GM03348 (cell line): ENCODE measurements at regions not wholly inside any gene's neighbourhood (a gene's known extent, or its start where the extent isn't known, plus 50 kb on each side); places are given as distances from the start of the nearest gene placed in this dataset.
"Not testable (repeated sequence)": the region's sequence is repeated elsewhere in the genome, so short reads cannot be mapped to it uniquely, and the experiment has no call there.

ENCODE experiments used
- DNase-seq: peaks from one replicate; pipeline ENCODE4 v3.0.0; 2012; ENCODE audit warnings: low spot score

DNA sequence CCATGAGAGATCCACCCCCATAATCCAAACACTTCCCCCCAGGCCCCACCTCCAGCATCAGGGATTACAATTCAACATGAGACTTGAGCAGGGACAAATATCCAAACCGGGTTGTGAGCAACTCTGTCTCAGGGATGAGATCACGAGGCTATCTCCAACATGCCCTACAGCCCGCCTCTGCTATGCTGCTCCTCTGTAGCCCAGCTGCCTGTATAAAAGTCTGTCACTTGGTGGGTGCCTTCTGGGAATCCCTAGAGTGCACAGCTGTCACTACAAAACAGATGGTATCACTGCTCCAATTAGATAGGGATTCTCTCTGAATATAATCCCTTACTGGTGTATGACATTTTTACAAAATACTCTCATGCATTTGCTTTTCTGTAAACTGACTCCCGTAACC is 114.9 kb upstream of the NANOS1 start:
- DNase-seq, result no peak

DNA sequence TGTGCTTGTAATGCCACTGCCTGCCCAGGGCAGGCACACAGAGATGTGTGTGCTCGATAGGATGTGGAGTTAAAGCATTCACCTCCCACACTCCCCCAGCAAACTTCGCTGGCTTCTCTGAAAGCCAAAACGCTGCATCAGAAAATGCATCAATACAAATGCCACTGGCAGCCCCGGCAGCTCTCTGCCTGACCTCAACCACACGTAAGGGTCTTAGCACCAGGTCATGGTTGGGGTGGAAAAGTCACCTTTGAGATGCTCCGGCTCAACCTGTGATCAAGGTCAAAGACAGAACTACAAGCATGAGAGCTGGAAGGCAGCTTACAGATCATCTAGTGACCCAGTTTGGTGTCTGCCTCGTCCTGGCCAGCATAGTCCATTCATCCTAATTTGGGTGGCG is 114.4 kb upstream of the NANOS1 start:
- DNase-seq, result no peak

DNA sequence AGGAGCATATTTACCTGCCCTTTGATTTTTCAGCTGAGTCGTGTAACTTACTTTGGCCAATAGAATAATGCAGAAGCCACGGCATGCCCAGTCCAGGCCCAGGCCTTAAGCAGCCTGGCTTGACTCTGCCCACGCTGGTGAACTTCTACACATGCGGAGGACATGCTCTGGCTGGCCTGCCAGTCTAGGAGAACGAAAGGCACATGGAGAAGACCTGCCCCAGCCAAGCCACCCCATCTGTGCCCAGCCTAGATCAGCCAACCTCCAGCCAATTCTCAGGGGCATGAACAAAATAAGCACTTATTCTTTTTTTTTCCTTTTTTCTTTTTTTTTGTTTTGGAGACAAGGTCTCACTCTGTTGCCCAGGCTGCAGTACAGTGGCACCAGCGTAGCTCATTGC is 112.7 kb upstream of the NANOS1 start:
- no peak for DNase-seq

DNA sequence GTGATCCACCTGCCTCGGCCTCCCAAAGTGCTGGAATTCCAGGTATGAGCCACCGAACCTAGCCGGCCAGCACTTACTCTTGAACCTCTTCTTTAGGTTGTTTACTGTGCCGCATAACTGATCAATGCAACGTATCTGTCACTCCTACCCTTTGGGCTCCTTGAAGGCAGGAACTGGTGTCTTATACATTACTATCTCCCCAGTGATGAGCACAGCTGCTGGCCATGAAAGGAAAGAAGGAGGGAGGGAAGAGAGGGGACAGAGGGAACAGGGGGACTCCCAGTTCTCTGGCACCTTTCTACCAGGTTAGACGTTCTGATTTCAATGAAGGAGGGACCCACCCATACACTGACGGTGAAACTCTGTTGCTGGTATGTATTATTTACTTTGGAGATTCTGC is 111.8 kb upstream of the NANOS1 start:
- no peak for DNase-seq

DNA sequence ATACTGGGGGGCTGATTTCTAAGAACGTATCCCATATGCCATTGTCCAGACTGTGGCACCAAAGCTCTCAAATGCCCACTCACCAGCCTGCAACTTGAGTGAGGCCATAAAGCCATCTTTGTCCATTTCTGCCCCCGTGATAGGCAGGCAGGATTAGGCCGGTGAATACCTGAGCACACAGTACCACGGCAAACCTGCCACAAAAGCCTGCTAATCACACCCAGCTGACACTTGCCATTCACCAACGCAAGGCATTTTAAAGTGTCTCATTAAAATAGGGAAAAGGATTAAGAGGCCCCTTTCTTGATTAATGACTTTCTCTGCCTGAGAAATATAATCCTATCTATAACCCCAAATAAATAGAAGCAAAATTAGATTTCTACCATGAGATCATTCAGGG is 111.4 kb upstream of the NANOS1 start:
- no peak for DNase-seq

DNA sequence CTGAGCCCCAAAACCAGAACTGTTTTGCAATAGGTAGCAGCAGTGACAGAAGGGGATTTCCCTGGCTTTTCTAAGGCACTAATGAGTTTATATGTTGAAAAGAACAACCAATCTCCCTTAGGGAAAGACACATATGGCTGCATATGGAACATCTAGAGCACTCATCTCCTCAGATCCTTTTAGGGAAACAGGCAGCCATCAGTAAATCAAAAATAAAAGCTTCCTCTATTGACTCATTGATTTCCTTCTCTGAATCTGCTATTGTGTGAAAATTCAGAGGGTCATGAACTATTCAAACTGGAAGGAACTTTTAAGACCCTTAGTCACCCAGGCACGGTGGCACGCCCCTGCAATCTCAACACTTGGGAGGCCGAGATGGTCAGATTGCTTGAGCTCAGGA is 110.9 kb upstream of the NANOS1 start:
- DNase-seq, result no peak

DNA sequence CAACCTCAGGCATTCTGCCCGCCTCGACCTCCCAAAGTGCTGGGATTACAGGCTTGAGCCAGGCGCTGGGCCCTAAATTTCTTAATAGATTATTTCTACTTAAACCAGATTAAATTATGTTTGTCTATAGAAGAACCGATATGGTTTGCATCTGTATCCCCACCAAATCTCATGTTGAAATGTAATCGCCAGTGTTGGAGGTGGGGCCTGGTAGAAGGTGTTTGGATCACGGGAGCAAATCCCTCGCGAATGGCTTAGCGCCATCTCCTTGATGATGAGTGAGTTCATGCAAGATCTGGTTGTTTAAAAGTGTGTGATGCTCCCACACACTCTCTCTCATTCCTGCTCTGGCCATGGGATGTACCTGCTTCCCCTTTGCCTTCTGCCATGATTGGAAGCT is 109.3 kb upstream of the NANOS1 start:
- DNase-seq, result no peak

DNA sequence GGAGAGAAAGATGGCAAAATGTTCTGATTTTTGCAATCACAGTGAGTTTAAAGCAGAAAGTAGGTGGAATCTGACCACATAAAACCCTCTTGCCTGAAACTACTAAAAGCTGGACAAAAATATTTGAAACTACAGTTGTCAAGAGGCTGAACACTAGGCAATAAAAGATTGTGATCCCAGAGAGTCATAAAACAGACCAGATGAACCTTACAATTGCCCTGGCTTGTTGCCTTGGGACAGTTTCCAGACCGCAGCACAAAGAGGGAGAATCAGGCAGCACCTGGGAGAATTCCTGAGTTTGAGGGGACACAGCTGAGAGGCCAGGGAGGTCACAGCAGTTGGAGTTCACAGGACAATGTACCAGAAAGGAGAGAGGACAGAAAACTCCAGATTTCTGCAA is 107.3 kb upstream of the NANOS1 start:
- DNase-seq, result no peak

DNA sequence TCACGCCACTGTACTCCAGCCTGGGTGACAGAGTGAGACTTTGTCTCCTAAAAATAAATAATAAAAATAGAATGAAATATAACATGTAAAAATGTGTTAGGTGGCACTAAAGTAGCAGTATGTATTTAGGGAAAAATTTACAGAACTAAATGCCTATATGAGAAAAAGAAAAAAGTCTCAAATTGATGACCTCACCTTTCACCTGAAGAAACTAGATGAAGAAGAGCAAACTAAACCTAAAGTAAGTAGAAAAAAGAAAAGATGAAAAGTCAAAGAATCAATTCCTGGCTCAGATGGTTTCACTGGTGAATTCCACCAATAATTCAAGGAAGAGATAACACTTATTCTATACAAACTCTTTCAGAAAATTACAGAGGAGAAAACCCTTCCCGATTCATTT is 106.5 kb upstream of the NANOS1 start:
- no peak for DNase-seq

DNA sequence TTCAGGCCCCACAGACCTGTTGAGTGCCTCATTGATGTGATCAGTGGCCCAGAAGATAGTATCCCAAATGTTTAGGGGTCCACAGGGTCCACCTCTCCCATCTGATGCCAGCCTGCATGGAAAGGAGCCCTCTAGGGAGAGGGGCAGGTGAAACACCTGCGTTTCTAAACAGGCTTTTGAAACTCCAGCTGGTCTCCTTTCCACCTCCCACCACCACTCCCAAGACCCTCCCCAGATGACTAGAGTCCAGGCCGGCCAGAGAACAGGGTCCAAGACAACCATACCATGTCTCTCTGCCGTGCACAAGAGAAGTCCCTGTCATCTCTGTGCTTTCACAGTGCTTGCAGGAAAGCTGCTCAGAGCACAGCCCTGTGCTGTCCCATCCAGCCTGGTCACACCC is 105.0 kb upstream of the NANOS1 start:
- no peak for DNase-seq

DNA sequence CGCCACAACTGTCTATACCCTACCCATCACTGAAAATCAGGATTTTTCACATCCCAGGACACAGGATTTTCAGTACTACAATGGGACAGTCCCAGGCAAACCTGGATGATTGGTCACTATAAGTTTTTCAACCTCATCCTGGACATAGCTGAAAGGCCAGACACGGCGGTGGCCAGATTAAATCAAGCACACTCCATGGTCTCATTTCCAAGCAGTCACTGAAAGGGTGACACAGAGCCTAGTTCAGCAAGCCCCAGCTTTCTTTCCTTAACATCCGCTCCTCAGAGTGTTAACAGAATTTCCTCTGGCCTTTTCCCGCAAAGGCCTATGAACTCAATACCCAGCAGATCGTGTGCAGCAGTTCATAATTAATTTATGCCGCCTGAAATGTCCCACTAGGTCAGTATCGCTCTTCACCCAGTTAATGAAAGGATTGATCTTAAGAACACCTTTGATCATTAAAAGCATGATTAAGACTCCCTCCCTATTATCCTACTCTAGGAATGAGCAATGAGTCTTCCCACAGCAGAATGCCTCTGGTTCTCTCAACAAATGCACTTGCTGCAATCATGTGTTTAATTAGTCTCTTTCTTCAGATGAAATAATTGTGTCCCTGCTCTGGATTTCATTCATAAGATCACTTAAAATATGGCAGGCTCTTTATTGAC is 104.0 kb upstream of the NANOS1 start:
- DNase-seq, result no peak

DNA sequence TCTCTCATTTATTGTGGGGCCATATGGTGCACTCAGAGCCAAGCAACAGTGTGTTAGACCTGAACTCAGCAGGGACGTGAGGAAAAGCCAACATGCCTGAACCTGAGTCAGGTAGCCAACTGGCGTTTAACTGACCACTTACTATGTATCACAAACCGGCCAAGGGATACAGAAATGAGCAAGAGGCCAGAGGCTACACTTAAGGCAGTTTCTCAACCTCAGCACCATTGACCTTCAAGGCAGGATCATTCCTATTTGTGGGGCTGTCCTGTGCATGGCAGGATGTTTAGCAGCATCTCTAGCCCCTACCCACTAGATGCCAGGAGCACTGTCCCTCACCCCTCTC is 103.5 kb upstream of the NANOS1 start:
- DNase-seq, result no peak

DNA sequence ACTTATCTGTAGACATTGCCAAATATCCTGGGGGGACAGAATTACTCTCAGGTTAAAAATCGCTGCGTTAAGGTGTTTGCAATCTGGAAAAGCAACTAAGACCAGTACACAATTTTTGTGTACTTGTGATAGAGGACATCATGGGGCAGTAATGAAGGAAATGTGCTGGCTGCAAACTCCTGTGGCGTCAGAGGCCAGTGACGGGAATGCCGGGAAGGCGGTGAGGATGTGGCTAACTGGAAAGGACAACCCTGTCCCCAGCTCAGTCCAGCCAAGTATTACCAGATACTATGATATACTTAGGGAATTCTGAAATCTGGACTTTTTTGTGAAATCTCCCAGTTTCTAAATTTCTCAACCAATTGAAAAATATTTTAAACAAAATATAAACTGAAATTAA is 103.1 kb upstream of the NANOS1 start:
- no peak for DNase-seq

DNA sequence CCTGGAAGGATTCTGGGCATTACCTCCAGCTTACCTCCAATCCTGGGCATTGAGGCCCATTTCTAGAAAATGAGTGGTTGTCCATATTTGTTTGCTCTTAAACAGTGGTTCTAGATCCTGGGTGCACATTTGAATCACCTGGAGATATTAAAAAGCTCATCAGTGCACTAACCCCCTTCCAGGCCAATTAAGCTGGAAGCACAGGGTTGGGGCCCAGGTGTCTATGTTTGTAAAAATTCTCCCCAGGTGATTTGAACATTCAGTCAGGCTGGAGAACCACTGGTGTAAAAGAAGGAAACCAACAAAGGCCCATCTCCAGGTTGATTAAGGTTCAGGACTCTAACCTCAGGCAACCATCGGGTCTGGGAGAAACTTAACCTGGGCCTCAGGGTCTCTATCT is 102.6 kb upstream of the NANOS1 start:
- DNase-seq, result no peak

DNA sequence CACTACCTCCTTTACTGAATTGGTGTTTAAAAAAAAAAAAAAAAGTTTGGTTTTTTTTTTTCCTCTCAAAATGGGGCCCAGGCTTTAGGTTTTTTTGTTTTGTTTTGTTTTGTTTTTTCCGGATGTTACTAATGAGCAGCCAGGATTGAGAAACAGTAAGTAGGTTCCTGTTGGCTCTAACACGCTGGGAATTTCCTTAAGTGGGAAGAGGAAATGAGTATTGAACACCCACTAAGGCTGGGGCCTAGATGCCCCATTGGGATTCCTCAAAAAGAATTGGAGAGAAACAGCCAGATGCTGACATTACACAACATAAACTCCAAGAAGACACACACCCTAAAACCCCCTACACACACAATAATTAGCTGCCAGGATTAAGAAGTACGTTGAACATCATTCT is 102.2 kb upstream of the NANOS1 start:
- DNase-seq, result no peak

DNA sequence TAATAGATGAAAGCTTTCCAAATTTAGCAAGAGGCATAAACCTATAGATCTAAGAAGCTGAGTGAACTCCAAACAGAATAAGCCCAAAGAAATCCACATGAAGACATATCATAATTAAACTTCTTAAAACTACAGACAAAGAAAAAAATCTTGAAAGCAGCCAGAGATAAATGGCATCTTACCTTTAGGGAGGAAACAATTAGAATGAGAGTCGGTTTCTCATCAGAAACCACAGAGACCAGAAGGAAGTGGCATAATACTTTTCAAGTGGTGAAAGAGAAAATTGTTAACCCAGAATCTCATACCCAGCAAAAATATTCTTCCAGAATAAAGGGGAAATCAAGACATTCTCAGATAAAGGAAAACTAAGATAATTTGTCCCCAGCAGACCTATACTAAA is 98.9 kb upstream of the NANOS1 start:
- no peak for DNase-seq

DNA sequence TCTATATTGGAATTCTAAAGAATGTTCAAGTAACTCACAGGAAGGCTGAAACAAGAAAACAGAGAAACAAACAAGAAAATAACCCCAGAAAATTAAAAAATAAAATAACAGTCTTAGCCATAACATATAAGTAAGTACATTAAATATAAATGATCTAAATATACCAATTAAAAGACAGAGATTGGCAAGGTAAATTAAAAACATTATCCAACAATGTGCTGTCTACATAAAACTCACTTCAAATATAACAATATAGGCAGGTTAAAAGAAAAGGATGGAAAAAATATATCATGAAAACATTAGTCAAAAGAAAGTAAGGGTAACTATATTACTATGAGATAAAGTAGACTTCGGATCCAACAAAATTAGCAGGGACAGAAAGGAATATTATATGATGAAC is 98.1 kb upstream of the NANOS1 start:
- DNase-seq, result no peak

DNA sequence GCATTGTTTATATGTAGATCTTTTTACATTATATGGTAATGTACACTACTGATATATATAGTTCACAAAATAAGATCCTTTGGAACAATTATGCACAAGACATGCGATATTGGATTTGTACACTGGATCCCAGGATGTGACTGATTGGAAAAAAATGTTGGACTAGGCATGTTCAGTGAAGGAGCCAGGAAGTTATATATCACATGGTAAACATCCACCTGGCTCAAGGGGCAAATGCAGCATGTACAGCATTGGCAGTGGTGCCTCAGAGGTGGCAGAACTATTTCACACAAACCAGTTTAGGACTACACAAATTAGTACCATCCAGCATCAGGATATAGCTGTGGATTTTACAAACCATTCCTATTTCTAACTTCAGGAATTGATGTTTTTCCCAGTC is 97.4 kb upstream of the NANOS1 start:
- not testable (repeated sequence) for DNase-seq

DNA sequence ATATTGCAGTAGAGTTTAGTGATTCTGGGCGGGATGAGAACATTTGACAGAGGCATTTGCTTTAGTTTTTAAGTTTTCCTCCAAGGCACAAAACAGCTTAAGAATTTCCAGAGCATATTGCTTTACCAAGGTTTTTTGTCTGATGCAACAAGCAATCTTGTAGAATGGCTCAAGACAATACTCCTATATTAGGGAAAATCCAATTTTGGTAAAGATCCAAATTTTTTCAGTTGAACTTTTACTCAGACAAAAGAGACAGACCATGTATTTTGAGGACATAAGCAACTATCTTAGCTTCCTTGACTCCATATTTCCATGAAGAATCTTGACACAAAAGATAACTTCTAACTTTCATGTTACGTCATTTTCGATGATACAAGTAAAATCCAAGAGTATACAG is 92.3 kb upstream of the NANOS1 start:
- DNase-seq, result no peak

DNA sequence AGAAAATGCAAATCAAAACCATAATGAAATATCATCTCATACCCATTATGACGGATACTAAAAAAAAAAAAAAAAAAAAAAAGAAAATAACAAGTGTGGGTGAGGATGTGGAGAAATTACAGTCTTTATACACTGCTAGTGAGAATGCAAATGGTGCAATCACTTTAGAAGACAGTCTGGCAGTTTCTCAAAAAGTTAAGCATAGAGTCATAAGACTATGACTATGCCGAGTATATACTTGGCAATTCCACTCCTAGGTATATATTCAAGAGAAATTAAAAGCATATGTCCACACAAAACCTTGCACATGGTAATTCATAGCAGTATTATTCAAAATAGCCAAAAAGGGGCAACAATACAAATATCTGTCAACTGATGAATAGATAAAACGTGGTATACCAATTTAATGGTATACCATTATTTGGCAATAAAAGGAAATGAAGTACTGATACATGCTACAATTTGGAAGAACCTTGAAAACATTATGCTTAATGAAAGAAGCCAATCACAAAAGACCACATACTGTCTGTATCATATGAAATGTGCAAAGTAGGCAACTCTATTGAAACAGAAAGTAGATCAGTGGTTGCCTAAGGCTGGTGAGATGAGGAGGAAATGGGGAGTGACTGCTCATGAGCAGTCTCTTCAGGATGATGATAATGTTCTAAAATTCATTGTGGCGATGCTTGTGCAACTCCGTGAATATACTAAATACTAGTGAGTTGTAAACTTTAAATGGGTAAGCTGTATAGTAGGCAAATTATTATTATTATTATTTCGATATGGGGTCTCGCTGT is 90.1 kb upstream of the NANOS1 start:
- no peak for DNase-seq

DNA sequence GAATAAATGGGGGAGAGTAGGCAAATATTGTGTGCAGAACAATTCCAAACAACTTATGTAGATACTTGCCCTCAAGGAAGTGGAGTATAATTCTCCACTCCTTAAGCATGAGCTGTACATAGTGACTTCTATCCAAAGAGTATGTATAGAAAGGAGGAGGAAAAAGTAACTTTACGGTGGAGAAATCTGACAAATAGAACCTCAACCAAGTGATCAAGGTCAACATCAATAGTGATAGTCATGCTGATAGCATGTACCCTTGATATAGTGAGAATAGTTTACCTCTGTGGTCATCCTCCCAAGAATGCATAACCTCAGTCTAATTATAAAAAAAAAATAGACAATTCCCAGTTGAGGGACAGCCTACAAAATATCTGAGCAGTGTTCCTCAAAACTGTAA is 89.1 kb upstream of the NANOS1 start:
- no peak for DNase-seq

DNA sequence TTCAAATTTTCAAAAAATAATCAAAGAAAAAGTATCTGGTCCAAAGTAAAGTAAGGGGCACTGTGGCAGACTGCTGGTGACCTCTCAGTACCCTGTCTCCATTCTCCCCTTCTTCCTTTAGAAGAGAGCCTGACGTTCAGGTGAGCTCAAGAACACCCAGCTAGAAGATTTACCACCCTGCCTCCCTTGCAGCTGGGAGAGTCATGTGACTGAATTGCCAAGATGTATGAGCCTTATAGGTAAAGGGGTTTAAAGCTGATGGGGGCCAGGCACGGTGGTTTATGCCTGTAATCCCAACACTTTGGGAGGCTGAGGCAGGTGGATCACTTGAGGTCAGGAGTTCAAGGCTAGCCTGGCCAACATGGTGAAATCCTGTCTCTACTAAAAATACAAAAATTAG is 86.3 kb upstream of the NANOS1 start:
- no peak for DNase-seq

DNA sequence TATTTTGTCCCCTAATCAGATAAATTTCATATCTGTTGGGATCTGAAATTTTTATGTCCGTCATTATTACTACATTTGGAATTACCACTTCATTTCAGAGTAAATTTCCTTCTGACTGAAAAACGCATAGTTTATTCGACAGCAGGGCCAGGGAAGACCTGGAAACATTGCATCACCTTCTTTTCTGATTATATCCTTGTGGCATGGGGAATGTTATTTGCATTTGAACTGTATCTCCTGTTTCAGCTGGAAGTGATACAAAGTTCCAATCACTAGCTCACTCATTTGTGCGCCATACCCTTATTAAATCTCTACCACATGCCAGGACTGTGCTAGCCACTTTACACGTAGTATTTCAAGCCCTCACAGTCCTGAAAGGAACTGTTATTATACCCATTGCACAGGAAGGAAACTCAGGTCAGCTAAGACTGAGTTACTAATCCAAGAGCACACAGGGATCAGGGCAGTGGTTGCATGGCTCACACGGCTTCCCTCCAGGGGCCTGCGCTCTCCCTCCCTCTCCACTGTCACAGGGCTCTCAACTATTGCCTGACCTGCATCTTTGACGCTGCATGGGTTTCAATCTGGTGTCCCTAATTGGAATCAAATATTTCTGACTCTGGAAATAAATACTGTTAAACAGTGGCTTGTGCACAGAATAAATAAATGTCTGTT is 84.4 kb upstream of the NANOS1 start:
- DNase-seq, result no peak

DNA sequence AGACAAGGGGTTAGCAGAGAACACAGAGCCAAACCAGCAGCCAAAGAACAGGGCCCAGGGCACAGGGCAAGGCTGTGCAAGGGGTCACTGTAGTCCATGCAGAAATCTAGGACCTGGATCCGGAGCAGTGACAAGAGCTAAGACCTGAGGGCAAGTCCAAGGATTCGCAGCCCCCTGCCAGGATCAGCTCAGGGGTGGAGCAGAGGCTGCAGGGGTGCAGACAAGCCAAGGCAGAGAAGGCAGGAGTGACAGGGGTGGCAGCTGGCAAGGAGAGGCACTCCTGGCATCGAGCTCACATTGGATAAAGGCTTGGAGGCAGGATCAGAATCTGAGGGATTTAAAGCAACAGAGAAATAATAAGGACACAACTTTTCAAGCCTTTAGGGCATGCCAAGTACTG is 80.7 kb upstream of the NANOS1 start:
- no peak for DNase-seq
